ENCODE measurements at regions not wholly inside any gene's neighbourhood (a gene's known extent, or its start where the extent isn't known, plus 50 kb on each side); places are given as distances from the start of the nearest gene placed in this dataset.

GRCh38 chr6:24051942-24052589, 73.9 kb upstream of the NRSN1 start:
- no peak overlapping the region for H3K9ac ChIP-seq (ENCODE audit: low read depth in 1 of 2, low read length in 2 of 2)
- WGBS = 80% methylated on average over 4 of the region's 4 CpGs
- no peaks in the 10 kb centered on the region for H3K36me3 ChIP-seq (ENCODE audit: control insufficient read depth in 4 of 4, insufficient read depth in 3 of 4, low read depth in 1 of 4, low read length in 3 of 4)
- TF ChIP-seq GABPA (IDR thresholded peaks at IDR 0.05 in 1 of 2, conservative IDR thresholded peaks at IDR 0.05 in 1 of 2) (no peak), MAX (IDR thresholded peaks at IDR 0.05) (no peak), ATF3 (IDR thresholded peaks at IDR 0.05) (no peak), FOXA1 (IDR thresholded peaks at IDR 0.05) (no peak), CTCF (IDR thresholded peaks at IDR 0.05; ENCODE audit: low read depth, low read length, missing input control) (no peak), NR2F2 (IDR thresholded peaks at IDR 0.05) (no peak), ZBTB33 (IDR thresholded peaks at IDR 0.05) (no peak), FOXA2 (IDR thresholded peaks at IDR 0.05) (no peak), SP1 (IDR thresholded peaks at IDR 0.05) (no peak), HNF4G (IDR thresholded peaks at IDR 0.05) (no peak), REST (IDR thresholded peaks at IDR 0.05) (no peak), RXRA (IDR thresholded peaks at IDR 0.05) (no peak), YY1 (IDR thresholded peaks at IDR 0.05) (no peak), HNF4A (conservative IDR thresholded peaks at IDR 0.05) (no peak), JUND (IDR thresholded peaks at IDR 0.05) (no peak), RAD21 (IDR thresholded peaks at IDR 0.05) (no peak), EGR1 (IDR thresholded peaks at IDR 0.05; ENCODE audit: low read depth in 2 of 2) (no peak), TAF1 (conservative IDR thresholded peaks at IDR 0.05) (no peak)
- H3K4me1 ChIP-seq (ENCODE audit: control insufficient read depth in 4 of 4, insufficient read depth in 4 of 4, low read length in 3 of 4) = no peaks in the 10 kb centered on the region
- no peaks in the 10 kb centered on the region for H3K27me3 ChIP-seq (ENCODE audit: control insufficient read depth in 4 of 4, insufficient read depth in 4 of 4, low read length in 3 of 4)
- H3K9me3 ChIP-seq (ENCODE audit: control insufficient read depth in 4 of 4, low read length in 3 of 4) = no peaks in the 10 kb centered on the region
- no peak for DNase-seq (ENCODE audit: low spot score)
- no peak overlapping the region for H3K4me3 ChIP-seq (ENCODE audit: low read depth in 1 of 3, low read length in 3 of 3)
- H3K27ac ChIP-seq (ENCODE audit: low read depth in 1 of 2, low read length in 2 of 2) = no peak overlapping the region
